T-helper 1 cell (primary cell): ENCODE measurements at regions not wholly inside any gene's neighbourhood (a gene's known extent, or its start where the extent isn't known, plus 50 kb on each side); places are given as distances from the start of the nearest gene placed in this dataset.
"Not testable (repeated sequence)": the region's sequence is repeated elsewhere in the genome, so short reads cannot be mapped to it uniquely, and the experiment has no call there.

Experiments used
- DNase-seq, 5 donors: peaks; one replicate each; pipeline ENCODE4 v3.0.0-alpha.2; 2012 to 2020

- DNase-seq: no peak
Measured at GRCh38 chr5:127133071-127133470, 59.8 kb upstream of the C5orf63 start.

- no peak for DNase-seq
Measured at GRCh38 chr5:127136908-127137307, 63.6 kb upstream of the C5orf63 start.

GRCh38 chr5:127143722-127144121, 70.4 kb upstream of the C5orf63 start:
- DNase-seq: no peak

GRCh38 chr5:127153031-127153430, 79.7 kb upstream of the C5orf63 start:
- DNase-seq: no peak

GRCh38 chr5:127153521-127153920, 80.2 kb upstream of the C5orf63 start:
- no peak for DNase-seq

- no peak for DNase-seq
Measured at GRCh38 chr5:127163750-127164149, 90.4 kb upstream of the C5orf63 start.

GRCh38 chr5:127170918-127171600, 97.8 kb upstream of the C5orf63 start:
- DNase-seq: no peak

GRCh38 chr5:127176769-127177168, 103.5 kb upstream of the C5orf63 start:
- DNase-seq: no peak

GRCh38 chr5:127182631-127183030, 108.0 kb upstream of the MEGF10 start:
- DNase-seq: not testable (repeated sequence)

GRCh38 chr5:127183332-127183731, 107.3 kb upstream of the MEGF10 start:
- DNase-seq: no peak

- no peak for DNase-seq
Measured at GRCh38 chr5:127184851-127185250, 105.7 kb upstream of the MEGF10 start.

GRCh38 chr5:127186657-127187056, 103.9 kb upstream of the MEGF10 start:
- DNase-seq: no peak

GRCh38 chr5:127187706-127188105, 102.9 kb upstream of the MEGF10 start:
- no peak for DNase-seq

- DNase-seq: no peak
Measured at GRCh38 chr5:127192150-127192549, 98.4 kb upstream of the MEGF10 start.

- no peak for DNase-seq
Measured at GRCh38 chr5:127192836-127193338, 97.7 kb upstream of the MEGF10 start.

- no peak for DNase-seq
Measured at GRCh38 chr5:127196042-127196441, 94.6 kb upstream of the MEGF10 start.

- DNase-seq: not testable (repeated sequence)
Measured at GRCh38 chr5:127197402-127198167, 93.0 kb upstream of the MEGF10 start.

- not testable (repeated sequence) for DNase-seq
Measured at GRCh38 chr5:127202738-127203137, 87.9 kb upstream of the MEGF10 start.

- DNase-seq: no peak
Measured at GRCh38 chr5:127203818-127204217, 86.8 kb upstream of the MEGF10 start.

GRCh38 chr5:127205147-127205546, 85.4 kb upstream of the MEGF10 start:
- no peak for DNase-seq

- no peak for DNase-seq
Measured at GRCh38 chr5:127206320-127207113, 84.1 kb upstream of the MEGF10 start.

GRCh38 chr5:127210042-127210441, 80.6 kb upstream of the MEGF10 start:
- DNase-seq: no peak

GRCh38 chr5:127213231-127213630, 77.4 kb upstream of the MEGF10 start:
- DNase-seq: no peak
